Lower leg skin (tissue), 4 donors: ENCODE measurements at regions not wholly inside any gene's neighbourhood (a gene's known extent, or its start where the extent isn't known, plus 50 kb on each side); places are given as distances from the start of the nearest gene placed in this dataset.

Experiments used
- DNase-seq, 2 donors: peaks; one replicate each; pipeline ENCODE4 v3.0.0-alpha.2; 2019; ENCODE audit warnings: low spot score in 2 of 2
- H3K4me3 ChIP-seq: fragments of 200-600 bp; sonication (generic); 2 replicates; pipeline ENCODE4 v1.5.1; 2017; ENCODE audit warnings: mild to moderate bottlenecking, low read depth; ENCODE audit not compliant: poor library complexity, severe bottlenecking
- POLR2A ChIP-seq, 2 donors: fragments of 450-650 bp; IDR thresholded peaks; one replicate each; pipeline ENCODE4 v1.6.1; 2016 to 2017; ENCODE audit warnings: antibody characterized with exemption in 2 of 2, mild to moderate bottlenecking in 1 of 2, moderate library complexity in 1 of 2
- WGBS, 2 donors: methylation state at CpG; one replicate each; pipeline ENCODE4 v1.1.5; 2018; 5-methylcytosine and 5-hydroxymethylcytosine counted together
- intact Hi-C: fragments of 100-400 bp; cut with DNase I; formaldehyde crosslinking; loops from one replicate; pipeline ENCODE4 v1.15.0; 2023; ENCODE audit warnings: low total_unique reads
- TF ChIP-seq, protein P1 (sequence below), 3 donors: fragments of 450-650 bp; IDR thresholded peaks; one replicate each; pipeline ENCODE4 v1.5.1; 2016; ENCODE audit warnings: antibody characterized with exemption in 3 of 3, mild to moderate bottlenecking in 3 of 3, moderate library complexity in 2 of 3

DNA sequence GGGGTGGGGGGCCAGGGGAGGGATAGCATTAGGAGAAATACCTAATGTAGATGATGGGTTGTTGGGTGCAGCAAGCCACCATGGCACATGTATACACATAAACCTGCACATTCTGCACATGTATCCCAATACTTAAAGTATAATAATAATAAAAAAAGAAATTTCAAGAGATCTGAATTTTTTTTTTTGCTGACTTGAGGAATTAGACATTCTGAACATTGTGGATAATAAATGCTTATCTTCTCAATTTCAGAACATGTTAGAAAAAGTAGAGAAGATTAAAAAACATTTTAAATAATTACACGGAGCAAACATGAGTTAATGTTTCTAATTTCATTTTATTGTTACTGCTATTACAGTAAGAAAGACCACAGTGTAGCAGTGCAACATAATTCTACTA lies 230.4 kb downstream of the DTHD1 start:
- 90 to 91% methylated on average over 1 of the region's 1 CpG for WGBS, 2 donors

DNA sequence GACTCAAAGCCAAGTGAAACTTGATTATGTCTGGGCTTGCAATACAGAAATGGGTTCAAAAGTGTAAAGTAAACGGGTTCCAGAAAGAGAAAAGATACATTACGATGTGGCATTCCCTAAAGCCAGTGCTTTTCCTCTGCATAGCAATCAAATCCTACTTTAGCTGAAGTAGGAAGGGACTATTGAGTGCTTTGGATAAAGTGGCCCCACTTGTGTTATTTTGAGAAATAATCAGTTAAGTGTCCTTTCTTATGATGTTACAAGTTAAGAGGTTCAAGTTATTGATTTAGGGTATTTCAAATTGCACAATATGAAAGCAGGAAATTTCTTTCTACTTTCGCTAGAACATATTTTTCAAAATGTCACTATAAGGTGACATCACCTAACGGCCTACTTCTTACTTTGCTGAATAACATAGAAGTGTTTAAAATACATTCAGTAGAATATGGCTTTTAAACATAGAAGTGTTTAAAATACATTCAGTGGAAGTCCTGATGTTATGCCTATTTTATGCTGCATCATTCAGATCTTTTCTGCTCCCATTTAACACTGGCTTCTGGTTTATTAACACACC lies 235.2 kb downstream of the DTHD1 start:
- intact Hi-C loops: no loop called here
- no peak for DNase-seq
- H3K4me3 ChIP-seq: no peak overlapping the region
- no peak for TF ChIP-seq POLR2A (IDR thresholded peaks at IDR 0.05)
- TF ChIP-seq, protein P1, sequence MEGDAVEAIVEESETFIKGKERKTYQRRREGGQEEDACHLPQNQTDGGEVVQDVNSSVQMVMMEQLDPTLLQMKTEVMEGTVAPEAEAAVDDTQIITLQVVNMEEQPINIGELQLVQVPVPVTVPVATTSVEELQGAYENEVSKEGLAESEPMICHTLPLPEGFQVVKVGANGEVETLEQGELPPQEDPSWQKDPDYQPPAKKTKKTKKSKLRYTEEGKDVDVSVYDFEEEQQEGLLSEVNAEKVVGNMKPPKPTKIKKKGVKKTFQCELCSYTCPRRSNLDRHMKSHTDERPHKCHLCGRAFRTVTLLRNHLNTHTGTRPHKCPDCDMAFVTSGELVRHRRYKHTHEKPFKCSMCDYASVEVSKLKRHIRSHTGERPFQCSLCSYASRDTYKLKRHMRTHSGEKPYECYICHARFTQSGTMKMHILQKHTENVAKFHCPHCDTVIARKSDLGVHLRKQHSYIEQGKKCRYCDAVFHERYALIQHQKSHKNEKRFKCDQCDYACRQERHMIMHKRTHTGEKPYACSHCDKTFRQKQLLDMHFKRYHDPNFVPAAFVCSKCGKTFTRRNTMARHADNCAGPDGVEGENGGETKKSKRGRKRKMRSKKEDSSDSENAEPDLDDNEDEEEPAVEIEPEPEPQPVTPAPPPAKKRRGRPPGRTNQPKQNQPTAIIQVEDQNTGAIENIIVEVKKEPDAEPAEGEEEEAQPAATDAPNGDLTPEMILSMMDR (IDR thresholded peaks at IDR 0.05): no peak
- 78 to 83% methylated on average over 4 of the region's 4 CpGs for WGBS, 2 donors

More for the DNA sequence above, 230.4 kb downstream of the DTHD1 start:
- intact Hi-C loops: no loop called here
- no peak for DNase-seq
- TF ChIP-seq, protein P1 (IDR thresholded peaks at IDR 0.05): no peak
- TF ChIP-seq POLR2A (IDR thresholded peaks at IDR 0.05): no peak
- H3K4me3 ChIP-seq: no peak overlapping the region

DNA sequence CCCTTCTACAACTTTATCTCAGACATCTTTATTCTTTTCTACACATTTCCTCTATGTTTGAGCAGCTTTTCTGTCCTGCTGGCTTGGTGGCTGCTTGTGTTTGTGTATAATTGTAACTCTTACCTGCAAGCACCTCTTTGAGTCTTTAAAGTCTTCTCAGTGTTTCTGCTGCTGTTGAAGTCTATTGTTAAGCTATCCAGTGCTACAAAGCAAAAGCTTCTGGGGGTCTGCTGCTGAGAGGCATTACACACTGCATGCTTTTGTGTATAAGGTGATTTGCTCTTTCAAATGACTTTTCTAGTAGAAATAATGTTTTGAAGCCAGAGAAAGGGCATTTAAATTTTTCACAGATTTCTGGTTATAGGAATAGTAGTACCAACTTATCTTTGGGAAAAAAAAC lies 241.8 kb downstream of the DTHD1 start:
- no peak overlapping the region for H3K4me3 ChIP-seq
- no peak for TF ChIP-seq POLR2A (IDR thresholded peaks at IDR 0.05)
- intact Hi-C loops: no loop called here

DNA sequence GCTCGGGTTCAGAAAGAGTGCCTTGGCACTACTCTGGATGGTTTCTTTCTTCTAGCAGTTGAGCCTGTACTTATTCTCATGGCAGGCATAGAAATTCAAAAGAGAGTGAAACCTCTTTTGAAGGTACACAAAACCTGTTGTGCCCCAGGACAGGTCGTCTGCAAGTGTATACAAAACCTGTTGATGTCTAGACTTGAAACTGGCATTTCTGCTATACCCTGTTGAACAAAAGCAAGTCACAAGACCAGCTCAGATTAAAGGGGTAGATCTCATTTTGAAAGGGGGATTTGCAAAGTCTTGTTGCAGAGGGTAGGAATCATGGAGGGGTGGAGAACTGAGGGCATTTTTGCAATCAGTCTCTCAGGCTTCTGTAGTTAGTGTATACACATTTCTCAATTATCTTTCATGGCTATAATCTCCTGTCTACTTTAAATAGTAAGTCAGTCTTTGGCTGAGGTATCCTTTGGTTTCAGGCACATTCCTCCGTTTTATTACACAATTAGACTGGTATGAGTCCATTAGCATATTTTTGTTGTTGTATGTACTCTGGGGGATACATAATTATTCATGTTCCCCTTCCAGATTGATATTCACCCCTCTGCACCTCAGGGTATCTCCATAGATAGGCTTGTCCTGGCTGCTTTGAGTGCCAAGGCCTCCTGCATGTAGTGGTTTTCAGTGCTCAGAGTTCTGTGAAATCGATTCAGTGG lies 251.4 kb downstream of the DTHD1 start:
- TF ChIP-seq POLR2A (IDR thresholded peaks at IDR 0.05): no peak
- TF ChIP-seq, protein P1 (IDR thresholded peaks at IDR 0.05): no peak
- no peak overlapping the region for H3K4me3 ChIP-seq
- intact Hi-C loops: no loop called here
- no peak for DNase-seq
- 29 to 48% methylated on average over 4 of the region's 4 CpGs for WGBS, 2 donors

More for the DNA sequence above, 241.8 kb downstream of the DTHD1 start:
- DNase-seq: no peak

DNA sequence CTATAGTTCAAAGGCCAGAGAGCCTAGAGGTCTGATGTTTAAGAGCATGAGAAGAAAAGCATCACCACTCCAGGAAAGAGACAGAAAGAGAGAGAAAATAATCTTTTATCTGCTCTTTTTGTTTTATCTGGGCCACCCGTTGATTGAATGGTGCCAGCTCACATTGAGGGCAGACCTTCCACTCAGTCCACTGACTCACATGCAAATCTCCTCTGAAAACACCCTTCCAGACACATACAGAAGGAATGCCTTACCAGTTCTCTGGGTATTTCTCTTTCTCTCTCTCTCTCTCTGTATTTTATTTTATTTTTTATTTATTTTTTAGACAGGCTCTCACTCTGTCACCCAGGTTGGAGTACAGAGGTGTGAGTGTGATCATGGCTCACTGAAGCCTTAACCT lies 252.5 kb downstream of the DTHD1 start:
- TF ChIP-seq POLR2A (IDR thresholded peaks at IDR 0.05): no peak
- TF ChIP-seq, protein P1 (IDR thresholded peaks at IDR 0.05): no peak
- H3K4me3 ChIP-seq: no peak overlapping the region
- no peak for DNase-seq
- intact Hi-C loops: no loop called here
- WGBS, 2 donors: 64 to 77% methylated on average over 1 of the region's 1 CpG

DNA sequence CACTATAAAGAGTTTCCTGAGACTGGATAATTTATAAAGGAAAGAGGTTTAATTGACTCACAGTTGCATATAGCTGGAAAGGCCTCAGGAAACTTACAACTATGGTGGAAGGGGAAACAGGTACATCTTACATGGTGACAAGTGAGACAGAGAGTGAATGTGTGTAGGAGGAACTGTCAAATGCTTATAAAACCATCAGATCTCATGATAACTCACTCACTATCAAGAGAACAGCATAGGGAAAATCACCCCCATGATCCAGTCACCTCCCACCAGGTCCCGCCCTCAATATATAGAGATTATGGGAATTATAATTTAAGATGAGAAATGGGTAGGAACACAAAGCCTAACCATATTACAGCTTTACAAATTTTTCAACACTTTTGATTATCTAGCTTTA lies 266.0 kb downstream of the DTHD1 start:
- intact Hi-C loops: no loop called here
- no peak overlapping the region for H3K4me3 ChIP-seq
- no peak for DNase-seq
- WGBS, 2 donors: 90 to 96% methylated on average over 1 of the region's 1 CpG
- TF ChIP-seq POLR2A (IDR thresholded peaks at IDR 0.05): no peak
- TF ChIP-seq, protein P1 (IDR thresholded peaks at IDR 0.05): no peak
